Globus pallidus (tissue), 1 donor: ENCODE measurements at regions not wholly inside any gene's neighbourhood (a gene's known extent, or its start where the extent isn't known, plus 50 kb on each side); places are given as distances from the start of the nearest gene placed in this dataset.
"Not testable (repeated sequence)": the region's sequence is repeated elsewhere in the genome, so short reads cannot be mapped to it uniquely, and the experiment has no call there.

ENCODE experiments used
- DNase-seq: peaks from one replicate; pipeline ENCODE4 v3.0.0-alpha.2; 2015; ENCODE audit warnings: low spot score

DNA sequence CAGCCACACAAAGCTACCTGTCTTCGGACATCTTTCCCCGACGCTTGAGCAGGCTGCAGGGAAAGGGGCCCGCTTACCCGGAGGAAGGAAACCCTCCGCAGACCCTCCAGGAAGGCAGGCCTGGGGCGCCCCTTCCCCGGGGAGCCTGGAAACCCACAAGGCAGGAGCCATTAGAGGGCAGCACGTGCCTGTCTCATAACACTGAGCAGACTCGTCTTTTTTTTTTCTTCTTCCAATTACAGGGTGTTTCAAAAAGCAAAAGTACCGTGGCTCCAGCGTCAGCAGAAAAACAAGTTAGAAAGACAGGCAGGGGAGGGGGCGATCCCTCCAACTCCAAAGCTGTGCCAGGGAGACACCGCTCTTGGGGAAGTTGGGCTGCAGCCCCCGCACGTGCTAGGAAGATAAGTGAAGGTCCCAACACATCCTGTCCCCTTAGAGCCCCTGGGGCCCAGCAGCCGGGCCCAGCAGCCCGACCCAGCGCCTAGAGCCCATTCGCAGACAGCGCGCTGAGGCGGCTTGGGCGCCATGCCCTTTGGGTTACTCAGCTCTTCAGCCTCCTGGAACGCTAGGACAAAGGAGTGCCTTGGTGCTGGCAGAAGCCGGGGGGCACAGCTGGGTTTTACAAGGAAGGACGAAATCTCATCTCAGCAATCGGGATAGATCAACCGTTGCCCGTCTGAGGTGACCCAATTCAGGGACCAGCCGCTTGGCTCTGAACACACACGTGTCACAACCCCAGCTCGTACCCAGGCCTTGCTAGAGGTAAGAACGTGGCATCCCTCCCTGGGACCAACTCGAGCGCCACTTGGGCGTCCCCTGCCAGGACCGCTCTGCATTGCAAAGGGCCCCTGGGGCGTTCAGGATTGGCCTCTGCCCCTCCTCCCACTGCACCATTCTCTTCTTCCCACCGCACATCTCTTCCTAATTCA is 136.3 kb downstream of the LY86 start:
- peak; percentile 46 for DNase-seq

DNA sequence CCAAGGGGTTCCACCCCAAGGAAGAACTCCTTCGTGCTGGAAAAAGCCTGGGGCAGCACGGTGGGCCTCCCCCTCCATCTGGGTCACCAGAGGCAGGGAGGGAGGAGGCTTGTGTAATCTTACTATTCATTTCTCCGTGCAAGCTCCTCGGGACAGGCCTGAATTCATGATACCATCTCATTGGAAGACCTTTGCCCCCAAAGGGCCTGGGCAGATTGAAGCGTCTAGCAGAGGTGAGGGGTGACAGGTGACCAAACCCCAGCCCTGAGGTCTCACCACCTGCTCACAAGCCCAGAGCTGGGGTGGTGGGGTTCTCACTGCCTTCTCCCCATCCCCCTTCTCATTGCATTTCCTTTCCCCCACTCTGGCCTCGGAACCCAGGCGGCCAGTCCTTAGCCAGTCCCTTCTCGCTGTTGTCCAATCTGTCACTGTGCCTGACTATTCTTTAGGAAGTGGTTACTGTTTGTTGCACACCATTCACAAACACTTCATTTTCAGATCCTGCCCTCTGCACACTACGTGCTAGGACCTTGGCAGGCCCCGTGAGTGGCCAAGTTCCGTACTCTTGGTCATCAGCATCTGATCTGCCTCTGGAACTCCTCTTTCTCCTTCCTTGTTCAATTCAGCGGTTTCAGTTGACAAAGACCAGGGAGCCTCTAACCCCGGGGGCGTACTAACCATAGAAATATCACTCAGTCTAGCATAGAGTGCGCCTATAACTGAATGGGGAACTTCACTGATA is 137.1 kb downstream of the LY86 start:
- DNase-seq: no peak

DNA sequence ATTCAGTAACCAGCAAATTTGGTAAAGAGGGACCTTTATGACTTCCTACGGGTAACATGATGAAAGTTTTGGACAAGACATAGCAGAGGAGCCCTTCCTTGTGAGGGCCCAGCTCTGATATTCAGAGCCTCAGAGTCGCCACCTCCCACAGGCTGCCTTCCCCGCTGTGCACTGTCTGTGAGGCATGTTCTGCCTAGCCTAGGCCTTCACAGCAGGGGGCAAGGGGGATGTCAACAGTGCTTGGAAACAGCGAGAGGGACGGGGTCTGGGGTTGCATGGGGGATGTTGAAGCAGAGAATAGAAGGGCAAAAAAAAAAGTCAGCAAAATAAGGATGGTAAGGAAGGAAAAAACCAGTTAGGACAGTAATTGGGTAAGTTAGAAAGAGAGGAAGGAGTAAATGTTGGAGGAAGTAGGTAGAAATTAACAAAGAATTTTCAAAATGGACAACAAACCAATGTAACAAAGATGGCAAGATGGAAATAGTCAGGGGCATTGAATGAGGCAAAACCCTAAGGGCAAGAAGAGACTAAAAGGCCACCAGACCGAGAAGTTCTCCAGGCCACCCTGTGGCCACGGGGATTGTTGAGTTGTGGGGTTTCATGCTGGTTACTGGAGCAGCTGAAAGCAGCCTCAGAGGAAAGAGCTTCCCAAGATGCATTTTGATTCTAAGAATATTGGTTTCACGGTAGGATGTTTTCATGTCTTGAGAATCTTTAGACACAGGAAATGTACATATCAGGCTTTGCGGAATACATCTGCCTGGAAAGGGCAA is 139.8 kb downstream of the LY86 start:
- DNase-seq: no peak

DNA sequence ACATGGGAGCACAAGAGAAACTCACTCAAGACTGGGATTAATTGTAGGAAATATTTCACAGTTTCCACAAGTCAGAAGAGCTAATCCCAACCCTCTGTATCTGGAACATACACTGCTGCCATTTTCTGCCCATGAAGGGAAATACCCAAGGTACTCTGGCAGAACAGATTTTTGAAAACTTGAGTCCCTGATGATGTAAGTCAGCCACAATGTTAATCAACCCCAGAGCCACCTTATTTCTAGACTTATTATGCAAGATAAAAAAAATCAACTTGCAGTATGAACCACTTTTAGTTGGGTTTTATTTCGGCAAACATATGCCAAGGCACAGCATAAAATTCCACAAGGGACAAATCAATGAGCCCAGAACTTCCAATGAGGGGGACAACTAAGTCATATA is 141.5 kb downstream of the LY86 start:
- no peak for DNase-seq

DNA sequence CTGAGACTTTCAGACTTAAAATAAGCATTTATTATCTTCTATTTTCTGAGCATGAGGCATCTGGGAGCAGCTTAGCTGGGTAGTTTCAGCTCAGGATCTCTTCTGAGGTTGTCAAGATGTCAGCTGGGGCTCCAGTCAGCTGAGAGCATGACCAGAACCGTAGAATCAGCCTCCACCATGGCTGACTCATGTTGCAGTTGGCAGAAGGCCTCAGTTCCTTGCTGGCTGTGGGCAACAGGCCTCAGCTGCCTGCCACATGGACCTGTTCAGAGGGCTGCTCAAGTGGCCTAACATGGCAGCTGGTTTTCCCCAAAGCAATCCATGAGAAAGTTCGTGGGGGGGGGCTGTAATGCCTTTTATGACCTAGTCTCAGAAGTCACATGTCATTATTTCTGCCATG is 142.3 kb downstream of the LY86 start:
- no peak for DNase-seq

DNA sequence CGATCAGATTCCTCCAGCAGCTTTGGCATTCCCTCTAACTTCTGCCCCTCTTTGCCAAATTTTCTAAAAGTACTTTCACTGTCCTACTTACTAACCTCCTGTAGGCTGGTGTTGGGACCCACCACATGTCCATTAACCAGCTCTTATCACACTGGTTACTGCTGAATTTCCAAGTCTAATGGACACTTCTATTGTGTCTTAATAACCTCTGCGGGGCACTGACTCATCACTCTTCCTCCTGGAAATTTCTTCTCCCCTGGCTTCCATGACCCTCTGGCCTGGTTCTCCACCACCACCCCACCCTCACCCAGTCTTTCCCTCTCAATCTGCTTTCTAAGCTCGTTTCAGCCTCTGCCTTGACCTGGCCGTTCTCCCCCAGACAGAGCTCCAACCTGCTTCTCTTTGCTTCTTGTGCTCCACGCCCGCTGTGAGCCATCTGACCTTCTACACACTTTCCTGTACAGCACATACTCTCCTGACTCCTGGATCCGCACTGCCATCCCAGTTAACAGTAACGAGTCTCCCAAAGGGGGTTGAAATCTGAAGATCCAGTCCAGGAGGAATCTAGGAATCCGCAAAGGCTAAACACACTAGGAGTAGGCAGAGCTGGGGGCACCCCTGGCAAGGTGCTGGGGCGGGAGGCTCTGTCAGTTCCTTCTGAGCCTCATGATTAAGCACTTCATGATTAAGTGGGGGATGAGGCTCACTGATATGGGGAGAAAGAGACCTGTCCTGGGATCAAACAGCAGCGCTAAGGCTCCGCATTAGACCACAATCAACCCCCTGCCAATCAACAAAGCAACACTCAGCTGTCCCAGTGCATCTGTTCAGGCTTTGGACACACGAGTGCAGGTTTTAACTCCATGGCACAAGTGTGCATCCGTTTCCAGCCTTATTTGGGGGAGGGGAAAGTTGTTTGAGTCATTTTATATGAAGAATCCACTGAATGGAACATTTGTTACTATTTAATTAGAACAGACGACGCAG is 146.3 kb downstream of the LY86 start:
- no peak for DNase-seq

DNA sequence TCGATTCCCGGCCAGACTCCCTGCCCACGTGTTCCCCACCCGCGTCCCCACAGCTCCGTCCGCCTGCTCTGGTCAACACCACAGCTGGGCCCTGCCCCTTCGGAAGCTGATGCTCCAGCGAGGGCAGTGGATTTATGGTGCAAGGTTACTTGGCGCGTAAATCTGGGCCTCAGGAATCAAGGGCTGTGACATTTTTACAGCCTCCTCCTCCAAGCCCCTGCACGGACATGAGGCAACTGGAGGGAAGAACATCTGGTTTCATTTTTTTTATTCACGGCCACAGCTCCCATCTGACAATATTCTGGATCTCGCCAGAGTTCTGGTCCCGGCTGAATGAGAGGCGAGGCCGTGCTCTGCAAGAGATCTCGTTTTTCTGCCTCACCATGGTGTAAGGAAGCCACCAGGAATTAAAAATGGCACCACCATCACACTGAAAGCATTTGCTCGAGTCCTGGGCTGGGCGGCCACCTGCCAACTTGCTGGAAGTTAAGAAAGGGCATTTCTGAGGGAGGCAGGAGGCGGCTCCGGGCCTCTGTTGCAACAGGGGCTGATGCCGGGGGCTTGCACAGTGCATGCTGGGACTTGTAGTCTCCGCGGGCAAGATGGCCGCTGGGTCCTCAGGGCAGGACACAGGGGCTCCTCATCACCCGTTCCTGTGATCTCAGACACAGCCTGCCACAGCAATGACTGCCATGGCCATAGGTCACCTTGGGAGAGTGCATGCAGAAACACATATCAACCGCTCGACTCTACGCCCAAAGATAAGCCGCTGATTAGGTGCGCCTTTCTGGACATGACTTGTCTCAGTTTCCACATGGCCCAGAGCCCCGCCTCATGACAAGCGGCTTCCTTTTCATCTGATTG is 148.5 kb downstream of the LY86 start:
- no peak for DNase-seq

DNA sequence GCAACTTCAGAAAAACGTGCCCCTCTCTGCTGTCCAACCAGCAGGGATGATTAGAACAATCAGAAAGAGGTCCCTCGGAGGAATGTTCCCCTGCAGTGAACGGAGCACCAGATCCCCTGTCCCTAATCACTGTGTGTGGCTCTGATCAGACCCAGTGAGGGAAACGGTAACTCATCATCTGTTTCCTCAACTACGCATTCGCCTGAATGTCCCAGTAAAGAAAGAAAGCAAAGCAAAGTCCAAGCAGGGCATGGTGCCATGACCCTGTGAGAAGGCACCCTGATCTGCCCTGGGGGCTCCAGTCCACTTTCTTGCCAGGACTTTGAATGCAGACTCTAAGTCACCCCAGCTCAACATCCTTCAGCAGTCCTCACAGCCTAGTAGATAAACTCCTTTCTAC is 149.2 kb downstream of the LY86 start:
- no peak for DNase-seq

DNA sequence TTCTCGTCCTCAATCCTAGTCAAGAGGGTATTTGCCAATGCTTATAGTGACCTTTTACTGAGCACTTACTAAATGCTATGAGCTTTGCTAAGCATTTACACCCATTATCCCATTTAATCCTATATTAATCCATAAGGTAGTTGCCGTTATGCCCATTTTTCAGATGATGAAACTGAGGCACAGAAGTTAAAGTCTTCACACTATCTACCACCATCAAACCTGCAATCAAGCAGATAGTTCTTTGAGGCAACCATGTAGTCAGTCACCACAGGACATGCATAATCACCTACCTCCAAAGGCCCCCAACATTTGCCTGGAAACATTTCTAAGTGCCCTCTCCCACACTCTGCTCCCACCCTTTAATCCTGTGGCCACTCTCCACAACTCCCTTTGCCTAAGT is 149.6 kb downstream of the LY86 start:
- no peak for DNase-seq

DNA sequence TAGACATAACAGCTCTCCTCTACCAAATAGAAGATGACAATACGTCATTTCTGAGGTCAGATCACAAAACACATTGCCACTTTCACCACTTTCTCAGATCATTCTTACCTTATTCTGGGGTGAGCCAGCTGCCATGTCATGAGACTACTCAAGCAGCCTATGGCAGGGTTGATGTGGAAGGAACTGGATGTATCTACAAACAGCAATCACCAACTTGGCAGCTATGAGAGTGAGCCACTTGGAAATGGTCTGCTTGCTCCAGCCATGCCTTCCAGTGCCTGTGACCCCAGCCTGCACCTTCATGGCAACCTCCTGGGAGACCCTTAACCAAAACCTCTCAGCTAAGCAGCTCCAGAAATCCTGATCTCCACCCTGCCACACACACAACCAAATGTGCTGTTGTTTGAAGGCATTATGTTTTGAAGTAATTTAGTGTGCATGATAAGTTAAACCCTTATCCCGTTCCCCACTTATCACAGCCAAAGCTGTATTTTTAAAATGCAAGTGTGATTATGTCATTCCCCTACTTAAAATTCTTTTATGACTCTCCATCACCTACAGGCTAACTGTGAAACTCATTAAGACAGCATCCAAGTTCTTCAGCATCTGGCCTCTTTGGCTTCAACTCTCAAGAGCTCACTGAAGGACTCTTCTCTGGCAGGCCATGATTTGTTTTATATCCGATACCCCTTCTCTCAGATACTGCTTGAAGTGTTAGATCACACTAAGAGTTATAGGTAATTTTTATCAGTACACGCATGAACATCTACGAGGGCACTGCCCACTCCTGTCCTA is 150.6 kb downstream of the LY86 start:
- no peak for DNase-seq

DNA sequence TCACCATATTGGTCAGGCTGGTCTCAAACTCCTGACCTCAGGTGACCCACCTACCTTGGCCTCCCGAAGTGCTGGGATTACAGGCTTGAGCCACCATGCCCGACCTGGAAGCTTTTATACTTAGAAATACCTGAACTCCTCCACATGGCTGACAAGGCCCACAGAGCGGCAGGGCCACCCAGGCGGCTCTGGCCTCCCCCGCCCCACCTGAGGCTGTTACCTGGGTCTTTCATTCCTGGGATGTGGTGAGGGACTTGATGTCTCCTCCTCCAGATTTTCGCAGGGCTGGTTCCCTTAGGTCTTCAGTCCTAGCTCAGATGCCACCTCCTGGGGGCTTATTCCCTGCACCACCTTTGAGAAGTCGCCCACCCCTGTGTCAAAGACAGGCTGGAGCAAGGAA is 152.1 kb downstream of the LY86 start:
- no peak for DNase-seq

DNA sequence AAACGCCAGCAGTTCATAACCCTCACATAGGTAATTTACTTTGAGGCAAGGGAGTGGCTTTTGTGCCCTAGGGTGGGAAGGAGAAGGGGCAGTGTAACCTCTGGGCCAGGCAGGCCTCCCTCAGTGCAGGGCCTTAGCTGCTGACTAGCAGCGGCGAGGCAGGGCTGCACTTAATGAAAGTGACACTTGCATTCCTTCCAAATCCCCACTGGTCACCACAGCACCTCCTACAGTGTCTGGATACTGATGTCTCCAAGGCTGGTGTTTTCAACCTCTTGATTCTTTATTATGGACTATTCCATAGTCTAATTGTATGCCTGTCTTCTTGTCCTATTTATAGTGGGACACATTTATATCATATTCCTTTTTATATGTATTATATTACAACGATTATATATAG is 152.7 kb downstream of the LY86 start:
- DNase-seq: no peak

DNA sequence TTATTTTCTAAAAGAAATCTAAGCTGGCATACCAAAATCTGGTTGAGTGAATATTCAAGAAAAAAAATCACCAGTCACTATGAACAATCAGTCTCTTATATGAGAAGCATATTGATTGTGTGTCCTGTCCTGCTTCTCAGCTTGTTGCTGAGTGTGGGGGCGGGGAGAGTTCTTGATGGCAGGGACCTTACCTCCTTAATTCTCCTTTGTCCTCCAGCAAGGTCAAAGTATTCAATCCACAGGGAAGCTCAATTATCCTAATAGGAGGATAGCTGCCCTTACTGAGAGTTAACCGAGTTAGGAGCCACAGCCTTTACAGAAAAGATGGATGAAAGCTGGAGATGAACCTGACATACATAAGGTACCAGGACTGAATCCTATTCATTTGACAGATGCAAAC is 154.0 kb downstream of the LY86 start:
- no peak for DNase-seq

DNA sequence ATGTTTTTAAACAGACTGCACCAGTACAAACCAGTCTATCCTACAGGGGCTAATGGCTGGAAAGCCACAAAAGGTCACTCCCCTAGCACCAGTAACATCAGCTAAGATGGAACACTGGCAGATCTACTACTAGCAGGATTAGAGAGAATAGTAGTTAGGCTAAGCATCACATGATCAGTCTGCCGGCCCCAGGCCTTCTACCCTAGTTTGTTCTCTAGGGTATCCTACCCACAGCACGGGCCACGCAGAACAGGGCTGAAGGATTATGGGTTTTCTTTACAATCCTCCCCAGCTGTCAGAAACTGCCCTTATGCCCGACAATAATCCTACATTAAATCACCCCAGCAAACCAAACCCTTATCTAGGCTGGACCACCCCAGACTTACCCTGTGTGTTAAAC is 156.0 kb downstream of the LY86 start:
- no peak for DNase-seq

DNA sequence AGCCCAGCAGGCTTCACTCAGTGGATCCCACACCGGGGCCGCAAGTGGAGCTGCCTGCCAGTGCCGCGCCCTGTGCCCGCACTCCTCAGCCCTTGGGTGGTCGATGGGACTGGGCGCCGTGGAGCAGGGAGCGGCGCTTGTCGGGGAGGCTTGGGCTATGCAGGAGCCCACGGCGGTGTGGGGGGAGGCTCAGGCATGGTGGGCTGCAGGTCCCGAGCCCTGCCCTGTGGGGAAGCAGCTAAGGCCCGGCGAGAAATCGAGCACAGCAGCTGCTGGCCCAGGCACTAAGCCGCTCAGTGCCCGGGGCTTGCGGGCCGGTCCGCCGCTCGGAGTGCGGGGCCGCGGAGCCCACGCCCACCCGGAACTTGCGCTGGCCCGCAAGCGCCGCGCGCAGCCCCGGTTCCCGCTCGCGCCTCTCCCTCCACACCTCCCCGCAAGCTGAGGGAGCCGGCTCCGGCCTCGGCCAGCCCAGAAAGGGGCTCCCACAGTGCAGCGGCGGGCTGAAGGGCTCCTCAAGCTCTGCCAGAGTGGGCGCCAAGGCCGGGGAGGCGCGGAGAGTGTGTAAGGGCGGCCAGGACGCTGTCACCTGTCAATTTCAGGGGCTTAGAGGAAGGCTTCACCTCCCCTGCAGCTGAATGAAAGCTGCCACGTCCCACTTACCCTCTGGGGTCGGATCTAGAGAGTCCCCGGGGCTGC is 157.3 kb downstream of the LY86 start:
- not testable (repeated sequence) for DNase-seq

DNA sequence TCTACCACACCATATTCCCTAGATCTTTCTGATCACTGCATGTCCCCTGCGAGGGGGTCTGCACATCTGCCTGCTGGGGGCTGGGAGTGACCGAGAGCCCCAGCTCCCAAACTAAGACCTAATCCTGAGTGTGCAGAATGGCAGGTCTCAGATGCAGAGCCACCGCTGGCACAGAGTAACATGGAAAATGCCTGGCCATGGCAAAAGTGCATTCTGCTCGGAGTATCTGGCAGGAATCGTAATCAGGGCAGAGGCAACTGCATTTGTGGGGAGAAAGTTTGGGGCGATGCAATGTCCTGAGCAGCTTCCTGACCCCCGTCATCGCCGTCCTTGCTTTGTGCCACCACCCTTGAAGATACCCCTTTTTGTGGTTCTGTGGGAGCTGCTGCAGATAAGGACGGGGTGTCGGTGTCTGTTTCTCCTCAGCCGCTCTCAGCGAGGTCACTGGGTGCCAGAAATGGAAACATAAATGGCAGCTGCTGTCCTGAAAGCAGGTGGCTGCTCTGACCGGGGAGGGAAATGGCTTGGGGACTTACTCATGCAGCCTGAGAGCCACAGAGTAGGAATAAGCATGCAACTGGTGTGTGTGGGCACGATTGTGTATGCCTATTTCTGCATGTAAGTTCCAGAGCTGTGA is 157.9 kb downstream of the LY86 start:
- no peak for DNase-seq

DNA sequence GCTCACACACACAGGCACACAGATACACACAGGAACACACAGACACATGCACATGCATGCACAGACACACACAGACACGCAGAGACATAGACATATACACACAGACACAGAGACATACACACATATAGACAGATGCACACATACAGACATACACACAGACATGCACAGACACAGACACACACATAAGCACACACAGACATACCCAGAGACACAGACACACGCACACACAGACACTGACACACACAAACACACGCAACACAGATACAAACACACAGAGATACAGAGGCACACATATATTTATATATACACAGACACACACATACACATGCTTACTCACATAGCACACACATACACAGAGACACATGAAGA is 158.4 kb downstream of the LY86 start:
- no peak for DNase-seq

DNA sequence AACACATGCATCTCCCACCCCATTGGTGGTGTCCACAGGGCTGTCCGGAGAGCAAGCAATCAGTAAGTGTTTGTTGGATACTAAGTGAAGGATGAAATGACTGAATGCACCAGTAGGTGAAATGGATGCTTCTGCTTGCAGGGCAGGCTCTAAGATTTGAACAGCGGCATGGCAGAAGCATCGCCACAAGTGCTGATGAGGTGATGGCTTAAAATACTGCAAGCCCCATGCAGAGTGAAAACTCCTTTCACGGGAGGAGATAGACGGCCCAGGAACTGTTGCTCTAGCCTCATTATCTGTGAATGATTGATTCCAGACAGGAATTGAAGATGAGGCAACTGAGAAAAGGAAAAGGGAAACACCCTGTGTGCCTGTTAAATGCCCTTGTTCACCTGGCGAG is 158.9 kb downstream of the LY86 start:
- DNase-seq: no peak

DNA sequence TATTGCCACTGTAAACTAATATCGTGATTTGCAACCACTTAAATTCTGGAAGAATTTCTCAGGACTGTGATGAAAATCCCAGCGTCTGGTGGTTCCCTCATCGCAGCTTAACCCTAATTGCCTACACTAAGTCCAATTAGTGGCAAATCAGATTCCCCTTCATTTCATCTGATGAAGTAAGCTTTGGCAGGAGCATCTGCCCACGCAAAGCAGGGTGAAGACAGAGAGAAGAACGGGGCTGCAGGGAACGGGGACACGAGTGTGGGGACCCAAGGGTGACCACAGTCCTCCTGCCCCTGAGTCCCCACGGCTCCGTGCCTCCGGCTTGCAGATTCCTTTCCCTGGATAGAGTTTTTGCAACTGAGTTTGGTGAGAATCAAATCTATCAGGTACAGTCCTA is 159.5 kb downstream of the LY86 start:
- DNase-seq: no peak
